ENCODE measurements at regions not wholly inside any gene's neighbourhood (a gene's known extent, or its start where the extent isn't known, plus 50 kb on each side); places are given as distances from the start of the nearest gene placed in this dataset.
"Not testable (repeated sequence)": the region's sequence is repeated elsewhere in the genome, so short reads cannot be mapped to it uniquely, and the experiment has no call there.

DNA sequence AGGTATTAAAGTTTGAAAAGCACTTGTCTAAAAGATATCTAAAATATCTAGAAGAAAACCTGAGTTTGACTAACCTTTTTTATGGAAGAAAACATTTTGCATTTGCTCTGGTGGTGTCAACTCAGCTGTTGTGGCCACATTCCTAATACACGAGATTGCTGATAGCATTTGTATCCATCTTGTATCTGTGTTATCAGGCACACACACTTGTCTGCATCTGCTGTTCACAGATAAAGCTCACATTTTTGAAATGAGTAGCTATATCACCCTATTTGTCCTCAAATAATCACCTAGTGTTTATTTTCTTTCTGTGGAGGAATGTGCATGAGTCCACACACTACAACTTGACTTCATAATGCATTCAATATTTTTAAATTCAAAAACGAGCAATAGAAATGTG, 632.3 kb upstream of the NR2F2 start:
- Histone ChIP-seq H3K4me1 (ENCODE audit: control insufficient read depth, insufficient read depth, low read length) (no peaks in the 10 kb centered on the region), H3K9me3 (ENCODE audit: control insufficient read depth in 2 of 2, low read length in 2 of 2) (peaks cover 11 to 19% of the 10 kb centered on the region in 2 donors)

GRCh38 chr15:95698951-95699350, 631.5 kb upstream of the NR2F2 start:
- peaks cover 11 to 16% of the 10 kb centered on the region in 2 donors for H3K9me3 ChIP-seq (ENCODE audit: control insufficient read depth in 2 of 2, low read length in 2 of 2)
- no peaks in the 10 kb centered on the region for H3K27me3 ChIP-seq (ENCODE audit: control insufficient read depth in 1 of 2, insufficient read depth in 2 of 2, low read length in 2 of 2)
- H3K4me3 ChIP-seq (ENCODE audit: low read length in 2 of 2): no peak overlapping the region
- H3K9ac ChIP-seq (ENCODE audit: low read length in 2 of 2): no peak overlapping the region
- H3K36me3 ChIP-seq (ENCODE audit: control insufficient read depth in 2 of 2, insufficient read depth in 2 of 2, low read length in 2 of 2): no peaks in the 10 kb centered on the region
- no peak overlapping the region for H3K27ac ChIP-seq (ENCODE audit: low read length)
- H3K4me1 ChIP-seq (ENCODE audit: control insufficient read depth, insufficient read depth, low read length): no peaks in the 10 kb centered on the region

More for the DNA sequence above, 632.3 kb upstream of the NR2F2 start:
- Histone ChIP-seq H3K4me3 (ENCODE audit: low read length in 2 of 2) (no peak overlapping the region), H3K27ac (ENCODE audit: low read length) (no peak overlapping the region), H3K36me3 (ENCODE audit: control insufficient read depth in 2 of 2, insufficient read depth in 2 of 2, low read length in 2 of 2) (no peaks in the 10 kb centered on the region), H3K27me3 (ENCODE audit: control insufficient read depth in 1 of 2, insufficient read depth in 2 of 2, low read length in 2 of 2) (no peaks in the 10 kb centered on the region), H3K9ac (ENCODE audit: low read length in 2 of 2) (no peak overlapping the region)

GRCh38 chr15:95699578-95699977, 630.9 kb upstream of the NR2F2 start:
- no peak overlapping the region for H3K4me3 ChIP-seq (ENCODE audit: low read length in 2 of 2)
- peaks cover 11 to 14% of the 10 kb centered on the region in 2 donors for H3K9me3 ChIP-seq (ENCODE audit: control insufficient read depth in 2 of 2, low read length in 2 of 2)
- H3K4me1 ChIP-seq (ENCODE audit: control insufficient read depth, insufficient read depth, low read length): no peaks in the 10 kb centered on the region
- H3K9ac ChIP-seq (ENCODE audit: low read length in 2 of 2): no peak overlapping the region
- H3K27ac ChIP-seq (ENCODE audit: low read length): no peak overlapping the region
- H3K36me3 ChIP-seq (ENCODE audit: control insufficient read depth in 2 of 2, insufficient read depth in 2 of 2, low read length in 2 of 2): no peaks in the 10 kb centered on the region
- no peaks in the 10 kb centered on the region for H3K27me3 ChIP-seq (ENCODE audit: control insufficient read depth in 1 of 2, insufficient read depth in 2 of 2, low read length in 2 of 2)

GRCh38 chr15:95700692-95701091, 629.8 kb upstream of the NR2F2 start:
- not testable (repeated sequence) for H3K27ac ChIP-seq (ENCODE audit: low read length); H3K27me3 ChIP-seq (ENCODE audit: control insufficient read depth in 1 of 2, insufficient read depth in 2 of 2, low read length in 2 of 2); H3K4me1 ChIP-seq (ENCODE audit: control insufficient read depth, insufficient read depth, low read length); H3K4me3 ChIP-seq (ENCODE audit: low read length in 2 of 2); H3K36me3 ChIP-seq (ENCODE audit: control insufficient read depth in 2 of 2, insufficient read depth in 2 of 2, low read length in 2 of 2); H3K9ac ChIP-seq (ENCODE audit: low read length in 2 of 2)
- H3K9me3 ChIP-seq (ENCODE audit: control insufficient read depth in 2 of 2, low read length in 2 of 2): peaks cover 5 to 14% of the 10 kb centered on the region in 2 donors

DNA sequence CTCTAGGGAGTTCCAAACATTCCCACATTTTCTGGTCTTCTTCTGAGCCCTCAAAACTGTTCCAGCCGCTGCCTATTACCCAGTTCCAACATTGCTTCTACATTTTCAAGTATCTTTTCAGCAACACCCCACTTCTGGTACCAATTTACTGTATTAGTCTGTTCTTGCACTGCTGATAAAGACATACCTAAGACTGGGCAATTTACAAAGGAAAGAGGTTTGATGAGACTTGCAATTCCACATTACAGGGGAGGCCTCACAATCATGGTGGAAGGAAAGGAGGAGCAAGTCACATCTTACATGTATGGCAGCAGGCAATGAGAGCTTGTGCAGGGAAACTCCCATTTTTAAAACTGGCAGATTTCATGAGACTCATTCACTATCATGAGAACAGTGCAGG, 629.1 kb upstream of the NR2F2 start:
- Histone ChIP-seq H3K27ac (ENCODE audit: low read length) (no peak overlapping the region), H3K9me3 (ENCODE audit: control insufficient read depth in 2 of 2, low read length in 2 of 2) (peaks cover 5 to 14% of the 10 kb centered on the region in 2 donors), H3K27me3 (ENCODE audit: control insufficient read depth in 1 of 2, insufficient read depth in 2 of 2, low read length in 2 of 2) (no peaks in the 10 kb centered on the region), H3K4me1 (ENCODE audit: control insufficient read depth, insufficient read depth, low read length) (no peaks in the 10 kb centered on the region), H3K4me3 (ENCODE audit: low read length in 2 of 2) (no peak overlapping the region), H3K36me3 (ENCODE audit: control insufficient read depth in 2 of 2, insufficient read depth in 2 of 2, low read length in 2 of 2) (no peaks in the 10 kb centered on the region), H3K9ac (ENCODE audit: low read length in 2 of 2) (no peak overlapping the region)

- no peaks in the 10 kb centered on the region for H3K9me3 ChIP-seq (ENCODE audit: control insufficient read depth in 2 of 2, low read length in 2 of 2)
- H3K36me3 ChIP-seq (ENCODE audit: control insufficient read depth in 2 of 2, insufficient read depth in 2 of 2, low read length in 2 of 2): no peaks in the 10 kb centered on the region
- no peak overlapping the region for H3K9ac ChIP-seq (ENCODE audit: low read length in 2 of 2)
- H3K27me3 ChIP-seq (ENCODE audit: control insufficient read depth in 1 of 2, insufficient read depth in 2 of 2, low read length in 2 of 2): no peaks in the 10 kb centered on the region
- no peak overlapping the region for H3K4me3 ChIP-seq (ENCODE audit: low read length in 2 of 2)
- H3K4me1 ChIP-seq (ENCODE audit: control insufficient read depth, insufficient read depth, low read length): no peaks in the 10 kb centered on the region
- no peak overlapping the region for H3K27ac ChIP-seq (ENCODE audit: low read length)
These were observed 620.4 kb upstream of the NR2F2 start for GRCh38 chr15:95709959-95710695.

GRCh38 chr15:95712785-95713184, 617.7 kb upstream of the NR2F2 start:
- Histone ChIP-seq H3K4me3 (ENCODE audit: low read length in 2 of 2) (no peak overlapping the region), H3K36me3 (ENCODE audit: control insufficient read depth in 2 of 2, insufficient read depth in 2 of 2, low read length in 2 of 2) (no peaks in the 10 kb centered on the region), H3K27me3 (ENCODE audit: control insufficient read depth in 1 of 2, insufficient read depth in 2 of 2, low read length in 2 of 2) (no peaks in the 10 kb centered on the region), H3K9ac (ENCODE audit: low read length in 2 of 2) (no peak overlapping the region), H3K9me3 (ENCODE audit: control insufficient read depth in 2 of 2, low read length in 2 of 2) (no peaks in the 10 kb centered on the region), H3K27ac (ENCODE audit: low read length) (no peak overlapping the region), H3K4me1 (ENCODE audit: control insufficient read depth, insufficient read depth, low read length) (peaks cover 6% of the 10 kb centered on the region)

- H3K4me1 ChIP-seq (ENCODE audit: control insufficient read depth, insufficient read depth, low read length): peaks cover 6% of the 10 kb centered on the region
- H3K36me3 ChIP-seq (ENCODE audit: control insufficient read depth in 2 of 2, insufficient read depth in 2 of 2, low read length in 2 of 2): no peaks in the 10 kb centered on the region
- H3K27me3 ChIP-seq (ENCODE audit: control insufficient read depth in 1 of 2, insufficient read depth in 2 of 2, low read length in 2 of 2): no peaks in the 10 kb centered on the region
- no peak overlapping the region for H3K9ac ChIP-seq (ENCODE audit: low read length in 2 of 2)
- H3K4me3 ChIP-seq (ENCODE audit: low read length in 2 of 2): no peak overlapping the region
- no peaks in the 10 kb centered on the region for H3K9me3 ChIP-seq (ENCODE audit: control insufficient read depth in 2 of 2, low read length in 2 of 2)
- H3K27ac ChIP-seq (ENCODE audit: low read length): no peak overlapping the region
These were observed 617.2 kb upstream of the NR2F2 start for GRCh38 chr15:95713324-95713723.

GRCh38 chr15:95715116-95715903, 615.2 kb upstream of the NR2F2 start:
- Histone ChIP-seq H3K4me1 (ENCODE audit: control insufficient read depth, insufficient read depth, low read length) (peaks cover 6% of the 10 kb centered on the region), H3K9ac (ENCODE audit: low read length in 2 of 2) (no peak overlapping the region)

GRCh38 chr15:95715906-95716656, 614.4 kb upstream of the NR2F2 start:
- Histone ChIP-seq H3K36me3 (ENCODE audit: control insufficient read depth in 2 of 2, insufficient read depth in 2 of 2, low read length in 2 of 2) (no peaks in the 10 kb centered on the region), H3K27me3 (ENCODE audit: control insufficient read depth in 1 of 2, insufficient read depth in 2 of 2, low read length in 2 of 2) (no peaks in the 10 kb centered on the region), H3K9me3 (ENCODE audit: control insufficient read depth in 2 of 2, low read length in 2 of 2) (no peaks in the 10 kb centered on the region), H3K4me3 (ENCODE audit: low read length in 2 of 2) (no peak overlapping the region), H3K4me1 (ENCODE audit: control insufficient read depth, insufficient read depth, low read length) (peaks cover 6% of the 10 kb centered on the region), H3K27ac (ENCODE audit: low read length) (no peak overlapping the region), H3K9ac (ENCODE audit: low read length in 2 of 2) (no peak overlapping the region)

More at GRCh38 chr15:95715116-95715903, 615.2 kb upstream of the NR2F2 start:
- H3K27me3 ChIP-seq (ENCODE audit: control insufficient read depth in 1 of 2, insufficient read depth in 2 of 2, low read length in 2 of 2): no peaks in the 10 kb centered on the region
- no peaks in the 10 kb centered on the region for H3K9me3 ChIP-seq (ENCODE audit: control insufficient read depth in 2 of 2, low read length in 2 of 2)
- H3K27ac ChIP-seq (ENCODE audit: low read length): no peak overlapping the region
- no peaks in the 10 kb centered on the region for H3K36me3 ChIP-seq (ENCODE audit: control insufficient read depth in 2 of 2, insufficient read depth in 2 of 2, low read length in 2 of 2)
- H3K4me3 ChIP-seq (ENCODE audit: low read length in 2 of 2): no peak overlapping the region
